Endothelial cell of umbilical vein (primary cell): ENCODE measurements at regions not wholly inside any gene's neighbourhood (a gene's known extent, or its start where the extent isn't known, plus 50 kb on each side); places are given as distances from the start of the nearest gene placed in this dataset.
A peak's percentile ranks its signal among the peaks of the same experiment; 100 is the strongest.
"Not testable (repeated sequence)": the region's sequence is repeated elsewhere in the genome, so short reads cannot be mapped to it uniquely, and the experiment has no call there.

ENCODE experiments used
- BruUV-seq: library from RNA; stranded (reverse); fragments of 400-500 nt; replicated peaks from 2 replicates; lab custom pipeline; 2021; lab: Mats Ljungman, UMichigan
- CTCF ChIA-PET: fragments of 300-600, 350-600 bp; sonication (Branson Sonifier 250); formaldehyde crosslinking; loops from one replicate; lab custom pipeline; 2021; ENCODE audit warnings: antibody characterized with exemption, inconsistent platforms; lab: Charles Lee
- POLR2A ChIA-PET: fragments of 300-600, 350-600 bp; sonication (Branson Sonifier 250); formaldehyde crosslinking; loops from one replicate; lab custom pipeline; 2021; ENCODE audit warnings: antibody characterized with exemption, inconsistent platforms; lab: Charles Lee
- DNase-seq: peaks from one replicate; pipeline ENCODE4 v3.0.0-alpha.2; 2011; ENCODE audit warnings: low read depth, low spot score
- FAIRE-seq: peaks from 2 replicates; lab custom pipeline; 2011; peaks lifted over from hg19 to GRCh38; lab: Jason Lieb, UNC
- H2AFZ ChIP-seq: 2 replicates; pipeline ENCODE4 v1.6.0; 2012; ENCODE audit warnings: low read depth, low read length, control low read depth, inconsistent platforms
- H3K27ac ChIP-seq: 2 replicates; pipeline ENCODE4 v1.5.1; 2011; ENCODE audit warnings: low read depth, mild to moderate bottlenecking, control low read depth, low read length, moderate library complexity; ENCODE audit not compliant: insufficient read depth
- H3K27me3 ChIP-seq, 2 experiments: 2 replicates each; pipeline versions ENCODE4 v1.6.0 to v1.6.1; 2011; ENCODE audit warnings: low read length in 2 of 2, mixed read lengths in 1 of 2; ENCODE audit not compliant: control insufficient read depth in 2 of 2, insufficient read depth in 2 of 2
- H3K36me3 ChIP-seq, 2 experiments: 2 replicates in 1 of 2; 3 replicates in 1 of 2; pipeline ENCODE4 v1.5.1; 2011; ENCODE audit warnings: low read length in 2 of 2, mild to moderate bottlenecking in 1 of 2, moderate library complexity in 1 of 2; ENCODE audit not compliant: control insufficient read depth in 2 of 2, insufficient read depth in 2 of 2; ENCODE audit errors: extremely low read depth in 1 of 2
- H3K4me1 ChIP-seq: 3 replicates; pipeline ENCODE4 v1.5.1; 2011; ENCODE audit warnings: mild to moderate bottlenecking, low read length; ENCODE audit not compliant: control insufficient read depth, insufficient read depth; ENCODE audit errors: extremely low read depth
- H3K4me2 ChIP-seq: 2 replicates; pipeline ENCODE4 v1.6.1; 2011; ENCODE audit warnings: low read length, control low read depth, mixed read lengths; ENCODE audit not compliant: insufficient read depth
- H3K4me3 ChIP-seq, 3 experiments: fragments of 200-600 bp in 1 of 3; sonication (generic), shearing (Covaris generic) in 1 of 3; replicated peaks in 1 of 3; 2 replicates each; pipeline ENCODE4 v1.5.1; 2011 to 2016; ENCODE audit warnings: control low read depth in 3 of 3, low read length in 3 of 3, mild to moderate bottlenecking in 2 of 3, inconsistent platforms in 1 of 3, low read depth in 1 of 3, moderate library complexity in 1 of 3; ENCODE audit not compliant: insufficient read depth in 1 of 3
- H3K79me2 ChIP-seq: 2 replicates; pipeline ENCODE4 v1.6.0; 2012; ENCODE audit warnings: low read length, inconsistent platforms; ENCODE audit not compliant: control insufficient read depth, insufficient read depth
- H3K9ac ChIP-seq: replicated peaks from 2 replicates; pipeline ENCODE3; 2011; ENCODE audit warnings: low read length, control low read depth; ENCODE audit not compliant: insufficient read depth; ENCODE audit errors: extremely low read depth
- H3K9me1 ChIP-seq: replicated peaks from 3 replicates; pipeline ENCODE4 v1.6.0; 2011; ENCODE audit warnings: mild to moderate bottlenecking, low read length; ENCODE audit not compliant: control insufficient read depth, insufficient read depth; ENCODE audit errors: extremely low read depth
- H3K9me3 ChIP-seq: replicated peaks from 2 replicates; pipeline ENCODE4 v1.5.1; 2012; ENCODE audit warnings: low read length, inconsistent platforms; ENCODE audit not compliant: control insufficient read depth, insufficient read depth
- H4K20me1 ChIP-seq: replicated peaks from 2 replicates; pipeline ENCODE3; 2011; ENCODE audit warnings: mild to moderate bottlenecking, low read length; ENCODE audit not compliant: control insufficient read depth, insufficient read depth; ENCODE audit errors: extremely low read depth
- CTCF ChIP-seq, 2 donors: IDR thresholded peaks; 1 replicate in 1 of 2; 2 replicates in 1 of 2; pipeline ENCODE4 v1.5.1; 2011; ENCODE audit warnings: low read length in 2 of 2, mild to moderate bottlenecking in 2 of 2, moderate library complexity in 2 of 2, control low read depth in 1 of 2, inconsistent platforms in 1 of 2, low read depth in 1 of 2; ENCODE audit not compliant: insufficient read depth in 1 of 2; ENCODE audit errors: extremely low read depth in 1 of 2
- EZH2 ChIP-seq: IDR thresholded peaks from 2 replicates; pipeline ENCODE4 v1.6.1; 2012; ENCODE audit warnings: borderline replicate concordance, low read depth, mild to moderate bottlenecking, moderate library complexity, low read length, inconsistent platforms; ENCODE audit not compliant: severe bottlenecking
- FOS ChIP-seq: IDR thresholded peaks from 2 replicates; pipeline ENCODE4 v1.6.1; 2011; ENCODE audit warnings: mild to moderate bottlenecking, low read length, moderate library complexity, borderline replicate concordance; ENCODE audit not compliant: insufficient read depth
- JUN ChIP-seq: IDR thresholded peaks from 2 replicates; pipeline ENCODE4 v1.6.1; 2011; ENCODE audit warnings: borderline replicate concordance, low read depth; ENCODE audit not compliant: insufficient read length, insufficient read depth
- MAX ChIP-seq: IDR thresholded peaks from 2 replicates; pipeline ENCODE4 v1.6.1; 2011; ENCODE audit not compliant: insufficient read depth, insufficient read length
- POLR2A ChIP-seq: IDR thresholded peaks from 2 replicates; pipeline ENCODE4 v1.6.1; 2012; ENCODE audit warnings: low read depth, mild to moderate bottlenecking, control low read depth, low read length
- POLR2AphosphoS5 ChIP-seq: IDR thresholded peaks from 2 replicates; pipeline ENCODE4 v1.6.1; 2012; ENCODE audit warnings: low read depth, mild to moderate bottlenecking, control low read depth, low read length, moderate library complexity; ENCODE audit not compliant: insufficient read depth
- dilution Hi-C: fragments of 300-500 bp; cut with MboI; formaldehyde crosslinking; loops from one replicate; pipeline ENCODE4 v1.15.0; 2019; ENCODE audit warnings: low sequenced_read_pairs; ENCODE audit not compliant: extremely low pct_ligation_motif_present
- intact Hi-C: fragments of 100-400 bp; cut with micrococcal nuclease; formaldehyde crosslinking; loops from one replicate; pipeline ENCODE4 v1.10.0; 2022

- peaks cover 0 to 2% of the 10 kb centered on the region in 2 experiments for H3K36me3 ChIP-seq
Observed at GRCh38 chrY:7289889-7290833, 378.6 kb upstream of the AMELY start.

GRCh38 chrY:7288611-7289010 lies 377.1 kb upstream of the AMELY start:
- FAIRE-seq (no peak), DNase-seq (no peak)
- Histone ChIP-seq H3K4me3 (no peak overlapping the region), H3K4me2 (no peak overlapping the region), H3K79me2 (peaks cover 90% of the 10 kb centered on the region), H2AFZ (no peak overlapping the region), H3K36me3 (peaks cover 0 to 2% of the 10 kb centered on the region in 2 experiments), H3K27me3 (no peaks in the 10 kb centered on the region), H3K9ac (no peak overlapping the region), H3K4me1 (peaks cover 2% of the 10 kb centered on the region), H3K9me1 (no peaks in the 10 kb centered on the region), H4K20me1 (no peaks in the 10 kb centered on the region), H3K9me3 (no peaks in the 10 kb centered on the region), H3K27ac (no peak overlapping the region)
- intact Hi-C loops (no loop called here), dilution Hi-C loops (no loop called here)
- ChIA-PET CTCF (no interaction called here), POLR2A (no interaction called here)
- no peak for TF ChIP-seq FOS
- no peak for TF ChIP-seq POLR2A
- no peak for TF ChIP-seq EZH2
- TF ChIP-seq CTCF (IDR thresholded peaks at IDR 0.05; ENCODE audit: extremely low read depth in 1 of 2, insufficient read depth in 1 of 2, low read depth in 1 of 2, low read length in 2 of 2) = no peak
- TF ChIP-seq MAX = no peak
- TF ChIP-seq JUN = no peak
- BruUV-seq = no TSS peak

More at GRCh38 chrY:7289889-7290833, 378.6 kb upstream of the AMELY start:
- Histone ChIP-seq H4K20me1 (no peaks in the 10 kb centered on the region), H3K9me1 (no peaks in the 10 kb centered on the region), H3K27me3 (no peaks in the 10 kb centered on the region), H2AFZ (no peak overlapping the region), H3K79me2 (peaks cover 89% of the 10 kb centered on the region), H3K4me2 (no peak overlapping the region), H3K9me3 (no peaks in the 10 kb centered on the region), H3K4me1 (peaks cover 2% of the 10 kb centered on the region), H3K4me3 (no peak overlapping the region), H3K9ac (no peak overlapping the region), H3K27ac (no peak overlapping the region)
- FAIRE-seq (no peak), DNase-seq (peak; percentile 6)
- dilution Hi-C loops = no loop called here
- BruUV-seq = no TSS peak
- ChIA-PET CTCF (interaction anchor here (1.3 kb wide), 1 partner anchor 18 kb away, joined by 3 read pairs; no protein-coding TSS in a partner anchor), POLR2A (no interaction called here)
- TF ChIP-seq POLR2AphosphoS5 (no peak), FOS (no peak)
- intact Hi-C loops = no loop called here

DNA sequence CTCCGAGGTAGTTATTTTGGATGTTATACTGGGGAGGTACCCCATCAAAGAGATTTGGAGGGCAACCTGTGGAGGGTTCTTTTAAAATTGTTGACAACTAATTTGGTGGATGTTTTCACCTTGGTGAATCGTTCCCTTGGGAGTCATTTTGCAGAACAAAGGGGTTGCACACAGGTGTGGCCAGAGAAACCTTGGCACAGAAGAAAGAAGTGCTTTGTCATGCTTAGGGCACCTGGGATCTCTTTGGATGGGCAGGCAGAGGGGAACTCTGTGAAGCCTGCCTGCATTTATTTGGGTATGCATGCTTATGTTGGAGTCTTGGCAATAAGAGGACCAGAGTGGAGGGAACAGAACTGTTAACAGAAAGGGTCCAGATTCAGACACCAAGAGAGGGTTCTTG lies 376.4 kb upstream of the AMELY start:
- not testable (repeated sequence) for BruUV-seq, H3K9me3 ChIP-seq

More for the DNA sequence above, 376.4 kb upstream of the AMELY start:
- H4K20me1 ChIP-seq, H3K9me1 ChIP-seq, H3K27me3 ChIP-seq, H3K36me3 ChIP-seq, CTCF ChIA-PET, H3K4me2 ChIP-seq, FAIRE-seq, POLR2A ChIA-PET, H3K9ac ChIP-seq, H2AFZ ChIP-seq, DNase-seq, H3K27ac ChIP-seq, H3K4me3 ChIP-seq, dilution Hi-C loops, H3K4me1 ChIP-seq, intact Hi-C loops: not testable (repeated sequence)
- peaks cover 90% of the 10 kb centered on the region for H3K79me2 ChIP-seq
